Neuronal stem cell (in vitro differentiated cells): ENCODE measurements at regions not wholly inside any gene's neighbourhood (a gene's known extent, or its start where the extent isn't known, plus 50 kb on each side); places are given as distances from the start of the nearest gene placed in this dataset.

ENCODE experiments used
- DNase-seq: peaks from one replicate; pipeline ENCODE4 v3.0.0-alpha.2; 2013; ENCODE audit warnings: low spot score
- H2AFZ ChIP-seq: one replicate; pipeline ENCODE4 v1.6.1; 2013; ENCODE audit warnings: mild to moderate bottlenecking, low read length, inconsistent platforms
- H2AK5ac ChIP-seq: 2 replicates; pipeline ENCODE4 v1.6.1; 2013; ENCODE audit warnings: low read depth, mild to moderate bottlenecking, inconsistent platforms, low read length, moderate library complexity, mixed read lengths
- H2BK120ac ChIP-seq: 2 replicates; pipeline ENCODE4 v1.6.1; 2013; ENCODE audit warnings: low read depth, mild to moderate bottlenecking, inconsistent platforms, low read length, moderate library complexity, mixed read lengths
- H2BK12ac ChIP-seq: one replicate; pipeline ENCODE4 v1.6.1; 2013; ENCODE audit warnings: low read length, inconsistent platforms
- H2BK15ac ChIP-seq: 2 replicates; pipeline ENCODE4 v1.6.1; 2013; ENCODE audit warnings: mild to moderate bottlenecking, low read length, inconsistent platforms, mixed read lengths
- H2BK5ac ChIP-seq: one replicate; pipeline ENCODE4 v1.6.1; 2013; ENCODE audit warnings: inconsistent platforms, mild to moderate bottlenecking, low read length, moderate library complexity
- H3K14ac ChIP-seq: one replicate; pipeline ENCODE4 v1.6.1; 2013; ENCODE audit warnings: low read length, inconsistent platforms
- H3K18ac ChIP-seq: 2 replicates; pipeline ENCODE4 v1.6.1; 2013; ENCODE audit warnings: low read length, inconsistent platforms
- H3K23ac ChIP-seq: 2 replicates; pipeline ENCODE4 v1.6.1; 2013; ENCODE audit warnings: low read depth, mild to moderate bottlenecking, mixed read lengths, low read length, inconsistent platforms; ENCODE audit not compliant: poor library complexity
- H3K27ac ChIP-seq: replicated peaks from 3 replicates; pipeline ENCODE4 v1.5.1; 2013; ENCODE audit warnings: low read length, inconsistent platforms
- H3K27me3 ChIP-seq, 3 experiments: 2 replicates each; pipeline ENCODE4 v1.6.1; 2013; ENCODE audit warnings: low read length in 3 of 3, mild to moderate bottlenecking in 2 of 3, inconsistent platforms in 1 of 3, low read depth in 1 of 3, mixed read lengths in 1 of 3, moderate library complexity in 1 of 3; ENCODE audit not compliant: control insufficient read depth in 3 of 3, insufficient read depth in 3 of 3
- H3K36me3 ChIP-seq, 2 donors: replicated peaks in 1 of 2; 2 replicates each; pipeline ENCODE4 v1.6.1; 2013; ENCODE audit warnings: low read length in 2 of 2; ENCODE audit not compliant: control insufficient read depth in 2 of 2, insufficient read depth in 2 of 2
- H3K4ac ChIP-seq: 2 replicates; pipeline ENCODE4 v1.6.1; 2013; ENCODE audit warnings: inconsistent platforms, mild to moderate bottlenecking, low read length, moderate library complexity
- H3K4me1 ChIP-seq, 2 donors: 1 replicate in 1 of 2; 2 replicates in 1 of 2; pipeline ENCODE4 v1.6.1; 2013; ENCODE audit warnings: low read length in 2 of 2, low read depth in 1 of 2; ENCODE audit not compliant: control insufficient read depth in 2 of 2, insufficient read depth in 1 of 2
- H3K4me2 ChIP-seq: one replicate; pipeline ENCODE4 v1.6.1; 2013; ENCODE audit warnings: mild to moderate bottlenecking, low read length, inconsistent platforms; ENCODE audit not compliant: insufficient read depth, poor library complexity, severe bottlenecking
- H3K4me3 ChIP-seq, 2 donors: 2 replicates each; pipeline ENCODE4 v1.5.1; 2013; ENCODE audit warnings: low read length in 2 of 2, mild to moderate bottlenecking in 2 of 2, inconsistent platforms in 1 of 2, moderate library complexity in 1 of 2
- H3K79me1 ChIP-seq: one replicate; pipeline ENCODE4 v1.6.1; 2013; ENCODE audit warnings: low read depth, mild to moderate bottlenecking, inconsistent platforms, low read length, moderate library complexity
- H3K9ac ChIP-seq: one replicate; pipeline ENCODE4 v1.6.1; 2013; ENCODE audit warnings: mild to moderate bottlenecking, low read depth, low read length, inconsistent platforms; ENCODE audit not compliant: poor library complexity
- H3K9me3 ChIP-seq, 2 donors: replicated peaks in 1 of 2; 2 replicates each; pipeline versions ENCODE3 to v1.6.1; 2013; ENCODE audit warnings: low read length in 2 of 2, mild to moderate bottlenecking in 2 of 2, inconsistent platforms in 1 of 2, low read depth in 1 of 2, mixed read lengths in 1 of 2, moderate library complexity in 1 of 2; ENCODE audit not compliant: control insufficient read depth in 2 of 2, insufficient read depth in 1 of 2
- H4K8ac ChIP-seq: one replicate; pipeline ENCODE4 v1.6.1; 2013; ENCODE audit warnings: low read depth, mild to moderate bottlenecking, inconsistent platforms, low read length, moderate library complexity
- H4K91ac ChIP-seq: one replicate; pipeline ENCODE4 v1.6.1; 2013; ENCODE audit warnings: low read length, low read depth, mild to moderate bottlenecking, inconsistent platforms; ENCODE audit not compliant: poor library complexity
- WGBS, 2 donors: extraction: QIAGEN DNeasy Blood & Tissue Kit; methylation state at CpG; one replicate each; pipeline ENCODE4 v1.1.7; 2013; ENCODE audit warnings: missing lambda C conversion rate in 2 of 2, mixed read lengths in 1 of 2; ENCODE audit not compliant: insufficient read length in 2 of 2, insufficient replicate concordance in 1 of 2; ENCODE audit errors: extremely low coverage in 2 of 2; 5-methylcytosine and 5-hydroxymethylcytosine counted together

GRCh38 chr1:38217316-38217715 is 170.7 kb upstream of the POU3F1 start:
- Histone ChIP-seq H2BK120ac (no peak overlapping the region), H3K4me2 (no peak overlapping the region), H3K9ac (no peak overlapping the region), H2BK15ac (peak overlapping the region; percentile 25), H3K27ac (no peak overlapping the region), H2BK5ac (peak overlapping the region; percentile 25), H2AFZ (no peak overlapping the region), H3K4me3 (no peak overlapping the region), H3K79me1 (no peaks in the 10 kb centered on the region), H3K27me3 (no peaks in the 10 kb centered on the region), H3K9me3 (no peaks in the 10 kb centered on the region), H3K4ac (no peak overlapping the region), H3K36me3 (no peaks in the 10 kb centered on the region), H2BK12ac (no peak overlapping the region), H3K14ac (no peak overlapping the region), H4K91ac (no peak overlapping the region), H4K8ac (no peak overlapping the region), H3K4me1 (peaks cover 0 to 2% of the 10 kb centered on the region in 2 donors), H3K18ac (peak overlapping the region; percentile 30), H2AK5ac (peak overlapping the region; percentile 37), H3K23ac (no peak overlapping the region)
- no CpG with 5 or more reads among the region's 5 CpGs for WGBS, 2 donors
- DNase-seq: no peak

DNA sequence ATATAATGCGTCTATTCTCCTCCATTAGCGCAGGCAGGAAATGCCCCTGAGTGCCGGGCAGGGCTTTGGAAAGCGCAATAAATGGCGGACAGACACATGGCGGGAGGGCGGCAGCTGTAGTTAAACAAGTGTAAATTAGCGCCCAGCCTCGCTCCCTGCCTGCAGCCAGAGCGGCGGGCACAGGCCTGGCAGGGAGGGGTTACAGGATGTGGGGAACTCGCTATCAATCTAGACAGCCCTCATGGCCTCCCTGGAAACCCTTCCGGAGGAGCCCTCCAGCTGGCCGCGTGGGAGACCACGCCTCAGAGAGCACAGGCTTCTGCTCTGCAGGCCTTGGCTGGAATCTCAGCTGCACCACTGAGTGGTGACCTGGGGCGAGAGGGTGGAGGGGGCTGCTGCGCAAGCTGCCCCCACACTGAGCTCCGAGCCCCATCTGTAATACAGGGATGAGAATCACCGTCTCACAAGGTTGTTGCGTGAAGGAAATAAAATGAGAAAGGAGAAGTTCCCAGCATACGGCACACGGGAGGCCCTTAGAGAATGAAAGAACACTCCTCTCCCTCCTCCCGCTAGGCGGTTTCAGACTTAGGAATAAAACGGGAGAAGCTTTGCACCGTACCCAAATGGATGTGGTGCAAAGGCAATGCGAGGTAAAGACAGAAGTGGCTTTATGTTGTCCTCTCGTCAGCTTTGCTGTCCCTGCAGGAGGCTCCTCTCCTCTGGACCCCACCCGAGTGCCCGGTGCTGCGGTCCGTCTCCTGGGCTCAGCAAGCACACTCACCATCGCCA is 167.2 kb upstream of the POU3F1 start:
- Histone ChIP-seq H3K4ac (no peak overlapping the region), H4K91ac (peak overlapping the region; percentile 22), H2AFZ (no peak overlapping the region), H3K36me3 (no peaks in the 10 kb centered on the region), H2BK12ac (no peak overlapping the region), H3K27ac (no peak overlapping the region), H3K4me3 (no peak overlapping the region), H2BK5ac (no peak overlapping the region), H3K23ac (no peak overlapping the region), H3K9me3 (no peaks in the 10 kb centered on the region), H3K27me3 (no peaks in the 10 kb centered on the region), H3K18ac (no peak overlapping the region), H3K9ac (no peak overlapping the region), H2BK15ac (no peak overlapping the region), H3K14ac (no peak overlapping the region), H2AK5ac (no peak overlapping the region), H3K4me1 (peaks cover 0 to 2% of the 10 kb centered on the region in 2 donors), H3K4me2 (no peak overlapping the region), H2BK120ac (no peak overlapping the region), H3K79me1 (no peaks in the 10 kb centered on the region), H4K8ac (no peak overlapping the region)
- no CpG with 5 or more reads among the region's 34 CpGs for WGBS, 2 donors
- no peak for DNase-seq

DNA sequence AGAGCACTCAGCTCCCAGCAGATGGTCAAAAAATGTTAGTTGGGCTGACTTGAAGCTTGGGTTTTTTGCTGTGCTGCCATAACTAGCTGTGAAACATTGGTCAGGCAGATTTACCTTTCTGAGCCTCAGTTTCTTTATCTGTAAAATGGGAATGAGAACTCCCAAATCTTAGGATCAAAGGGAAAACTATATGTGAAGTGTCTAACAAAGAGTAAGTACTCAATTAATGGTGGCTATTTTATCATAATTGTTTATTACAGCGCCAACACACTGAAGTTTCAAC is 164.2 kb upstream of the POU3F1 start:
- Histone ChIP-seq H3K36me3 (no peaks in the 10 kb centered on the region), H3K23ac (no peak overlapping the region), H2AFZ (no peak overlapping the region), H3K4me3 (no peak overlapping the region), H3K27me3 (peaks cover 0 to 16% (median 0%) of the 10 kb centered on the region in 3 experiments), H3K14ac (no peak overlapping the region), H3K4me2 (no peak overlapping the region), H3K4me1 (no peaks in the 10 kb centered on the region), H2BK120ac (no peak overlapping the region), H4K91ac (no peak overlapping the region), H2AK5ac (no peak overlapping the region), H3K9ac (no peak overlapping the region), H3K79me1 (no peaks in the 10 kb centered on the region), H3K9me3 (no peaks in the 10 kb centered on the region), H4K8ac (no peak overlapping the region), H2BK5ac (no peak overlapping the region), H2BK12ac (no peak overlapping the region), H3K4ac (no peak overlapping the region), H3K18ac (no peak overlapping the region), H3K27ac (no peak overlapping the region), H2BK15ac (no peak overlapping the region)
- no CpG with 5 or more reads among the region's 1 CpG for WGBS, 2 donors
- no peak for DNase-seq

GRCh38 chr1:38210021-38210894 is 163.7 kb upstream of the POU3F1 start:
- Histone ChIP-seq H3K36me3 (no peaks in the 10 kb centered on the region), H3K23ac (no peak overlapping the region), H3K14ac (no peak overlapping the region), H2BK15ac (no peak overlapping the region), H3K27ac (no peak overlapping the region), H3K27me3 (peaks cover 0 to 16% (median 0%) of the 10 kb centered on the region in 3 experiments), H4K91ac (no peak overlapping the region), H2BK120ac (no peak overlapping the region), H2BK12ac (no peak overlapping the region), H2AFZ (no peak overlapping the region), H3K4ac (no peak overlapping the region), H3K4me2 (no peak overlapping the region), H2BK5ac (no peak overlapping the region), H3K4me3 (no peak overlapping the region), H4K8ac (no peak overlapping the region), H3K9ac (no peak overlapping the region), H3K4me1 (no peaks in the 10 kb centered on the region), H3K9me3 (no peaks in the 10 kb centered on the region), H3K79me1 (no peaks in the 10 kb centered on the region), H2AK5ac (no peak overlapping the region), H3K18ac (no peak overlapping the region)
- no peak for DNase-seq
- no CpG with 5 or more reads among the region's 15 CpGs for WGBS, 2 donors
